GM11168 (cell line): ENCODE measurements at regions not wholly inside any gene's neighbourhood (a gene's known extent, or its start where the extent isn't known, plus 50 kb on each side); places are given as distances from the start of the nearest gene placed in this dataset.

Experiments used
- in situ Hi-C: fragments of 300-500 bp; cut with MboI; formaldehyde crosslinking; loops from one replicate; pipeline ENCODE4 v1.12.0; 2022; ENCODE audit warnings: low sequenced_read_pairs; ENCODE audit not compliant: unreplicated experiment

GRCh38 chr1:88210103-88210787 lies 473.8 kb upstream of the PKN2 start:
- in situ Hi-C loops: no loop called here

- in situ Hi-C loops: no loop called here
These were observed 467.6 kb upstream of the PKN2 start for GRCh38 chr1:88216441-88216840.

DNA sequence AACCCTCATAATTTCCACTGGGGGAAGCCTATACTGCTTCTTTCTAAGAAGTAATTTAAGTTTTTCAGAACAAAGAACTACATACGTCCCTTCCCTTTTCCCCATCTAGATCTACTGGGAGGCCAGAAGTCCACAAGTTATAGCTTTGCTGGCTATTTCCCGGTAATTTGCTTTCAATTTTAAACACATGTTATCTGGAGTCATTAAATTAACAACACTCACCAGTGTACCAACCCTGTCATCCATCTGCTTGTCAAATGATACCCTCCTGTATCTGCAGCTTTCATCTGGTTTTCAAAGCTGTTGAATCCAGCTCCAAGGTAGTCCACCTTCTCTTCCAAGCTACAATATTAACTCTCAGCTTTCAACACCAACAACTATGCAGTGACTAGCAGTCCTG lies 466.7 kb upstream of the PKN2 start:
- in situ Hi-C loops: no loop called here

DNA sequence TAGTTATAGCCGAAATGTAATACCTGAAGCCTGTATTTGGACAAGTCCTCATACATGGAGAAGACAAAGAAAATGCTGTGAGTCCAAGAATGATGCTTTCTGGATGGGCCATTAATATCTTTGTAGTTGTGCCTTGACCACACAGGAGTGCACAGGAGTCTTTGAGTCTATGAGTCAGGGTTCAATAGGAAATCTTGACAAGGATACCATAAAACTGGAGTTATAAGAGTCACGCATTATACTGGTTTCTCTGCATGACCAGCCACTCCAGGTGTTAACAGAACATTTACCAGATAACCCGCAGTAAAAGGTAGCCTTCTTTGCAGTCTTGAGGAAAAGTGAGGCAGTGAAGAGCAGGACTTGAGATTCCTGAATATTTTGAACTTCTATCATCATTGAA lies 464.6 kb upstream of the PKN2 start:
- in situ Hi-C loops: no loop called here

- in situ Hi-C loops: no loop called here
These were observed 462.7 kb upstream of the PKN2 start for GRCh38 chr1:88221411-88221810.

GRCh38 chr1:88224906-88225305 lies 459.2 kb upstream of the PKN2 start:
- in situ Hi-C loops: no loop called here

DNA sequence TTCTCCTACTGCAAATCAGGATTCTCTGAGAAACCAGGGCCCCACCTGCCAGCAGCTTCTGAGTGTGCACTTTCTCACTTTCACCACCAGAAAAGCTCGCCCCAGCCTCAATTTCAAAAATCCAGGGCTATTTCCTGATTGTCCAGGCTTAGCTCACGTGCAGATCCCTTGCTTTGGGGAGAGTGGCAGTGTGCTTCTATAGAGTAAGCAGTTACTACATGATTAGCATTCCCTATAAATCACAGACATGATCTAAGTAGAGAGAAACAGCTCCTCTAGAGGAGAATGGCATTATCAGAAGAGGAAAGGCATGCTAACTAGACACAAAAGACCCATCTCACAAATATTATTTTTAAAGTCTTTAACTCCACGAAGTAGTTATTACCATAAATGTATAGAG lies 456.0 kb upstream of the PKN2 start:
- in situ Hi-C loops: no loop called here

DNA sequence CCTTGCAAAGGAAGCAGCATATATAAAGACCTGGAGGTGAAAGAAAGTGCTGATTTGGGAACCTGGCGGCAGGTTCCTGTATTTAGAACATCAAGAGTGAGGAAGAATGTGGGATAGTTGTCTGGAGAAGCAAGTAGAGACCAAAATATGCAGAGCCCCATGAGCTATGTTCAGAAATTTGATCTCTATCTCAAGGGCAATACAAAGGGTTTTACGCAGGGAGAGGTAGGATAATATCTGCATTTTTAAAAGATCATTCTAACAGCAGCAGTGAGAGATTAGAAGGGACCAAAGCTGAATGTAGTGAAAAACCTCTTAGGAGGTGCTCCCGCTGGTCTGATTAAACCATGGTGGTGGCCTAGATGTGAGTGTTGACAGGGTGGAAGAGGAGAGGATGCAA lies 453.9 kb upstream of the PKN2 start:
- in situ Hi-C loops: no loop called here

DNA sequence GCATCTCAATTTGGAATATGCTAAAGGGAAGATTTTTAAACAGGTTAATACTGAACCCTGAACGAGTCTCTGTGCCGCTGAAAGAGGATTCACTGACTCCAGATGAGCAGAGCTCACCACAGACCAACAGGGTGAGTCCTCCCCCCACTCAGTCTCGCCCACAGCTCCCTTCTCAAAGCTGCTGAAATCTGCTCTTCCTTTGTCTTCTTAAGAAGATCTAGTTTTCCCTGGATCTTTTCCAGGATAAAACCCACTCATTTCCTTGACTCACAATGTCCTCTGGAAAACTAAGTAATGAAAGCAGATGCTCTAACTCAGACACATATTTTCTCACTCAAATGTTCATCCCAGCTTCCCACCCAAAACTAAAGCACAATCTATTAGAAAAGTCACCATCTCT lies 447.0 kb upstream of the PKN2 start:
- in situ Hi-C loops: no loop called here

GRCh38 chr1:88239205-88239604 lies 444.9 kb upstream of the PKN2 start:
- in situ Hi-C loops: no loop called here

GRCh38 chr1:88247666-88248065 lies 436.4 kb upstream of the PKN2 start:
- in situ Hi-C loops: loop anchor here (10.0 kb wide), 1 partner anchor 317 kb away; no protein-coding TSS in a partner anchor

DNA sequence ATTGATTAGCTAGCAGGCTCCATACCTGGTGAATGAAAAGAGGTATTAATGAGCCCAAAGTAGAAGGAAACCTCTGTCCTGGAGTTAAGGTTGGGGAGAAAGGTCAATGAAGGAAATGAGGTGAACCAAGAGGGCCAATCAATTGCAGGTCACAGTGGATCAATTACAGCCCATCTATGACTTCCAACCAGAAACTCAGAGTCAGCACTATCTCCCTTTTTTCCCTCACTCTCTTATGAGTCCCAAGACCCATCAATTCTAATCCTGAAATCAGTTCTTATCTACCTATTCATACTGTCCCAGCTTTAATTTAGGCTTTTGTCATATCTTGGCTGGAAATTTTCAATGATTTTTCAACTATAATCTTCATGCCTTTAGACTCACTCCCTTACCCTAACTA lies 433.2 kb upstream of the PKN2 start:
- in situ Hi-C loops: no loop called here

GRCh38 chr1:88252745-88253144 lies 431.3 kb upstream of the PKN2 start:
- in situ Hi-C loops: no loop called here

GRCh38 chr1:88265606-88266005 lies 418.5 kb upstream of the PKN2 start:
- in situ Hi-C loops: no loop called here

GRCh38 chr1:88266051-88266450 lies 418.0 kb upstream of the PKN2 start:
- in situ Hi-C loops: no loop called here

DNA sequence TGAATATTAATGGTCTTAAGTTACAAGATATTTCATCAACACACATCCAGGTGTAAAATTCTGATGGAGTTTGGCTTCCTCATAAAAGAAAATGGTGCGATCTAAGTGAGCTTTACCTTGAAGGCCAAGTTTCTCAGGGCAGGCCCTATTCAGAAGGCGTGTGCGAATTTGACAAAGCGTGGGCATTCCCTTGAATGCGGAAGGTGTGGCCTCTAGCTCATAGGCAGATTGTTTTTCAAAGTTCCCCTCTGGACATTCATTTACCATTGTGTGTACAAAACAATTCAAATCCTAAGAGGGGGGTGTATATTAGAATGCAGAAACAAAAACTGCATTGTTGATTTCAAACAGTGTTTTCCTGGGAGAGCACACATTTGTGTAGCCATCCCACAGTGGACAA lies 411.9 kb upstream of the PKN2 start:
- in situ Hi-C loops: no loop called here

GRCh38 chr1:88274431-88274830 lies 409.6 kb upstream of the PKN2 start:
- in situ Hi-C loops: no loop called here

DNA sequence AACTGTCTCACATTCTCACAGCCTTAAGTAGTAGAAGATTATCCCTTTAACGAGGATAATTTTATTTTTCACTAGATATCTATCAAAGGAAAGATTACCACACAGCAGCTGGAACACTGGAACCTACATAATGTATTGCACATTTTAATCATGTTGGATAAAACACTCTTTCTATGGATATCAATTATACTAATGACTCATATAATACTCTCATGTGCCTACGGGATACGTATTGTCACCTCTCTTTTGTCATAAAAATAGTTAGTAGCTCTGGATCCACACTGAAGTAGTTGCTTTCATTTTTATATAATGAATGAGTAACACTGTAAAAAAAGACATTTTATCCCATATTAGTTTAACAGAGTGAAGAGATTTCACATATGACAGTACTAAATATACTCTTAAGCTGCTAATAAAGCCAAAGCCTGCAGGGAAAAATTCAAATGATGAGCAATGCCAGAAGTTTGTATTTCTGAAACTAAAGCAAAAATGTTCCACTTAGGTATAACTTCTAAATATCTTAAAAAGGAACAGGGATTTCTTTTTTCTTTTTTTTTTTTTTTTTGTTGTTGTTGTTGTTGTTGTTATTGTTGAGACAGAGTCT lies 408.7 kb upstream of the PKN2 start:
- in situ Hi-C loops: no loop called here

DNA sequence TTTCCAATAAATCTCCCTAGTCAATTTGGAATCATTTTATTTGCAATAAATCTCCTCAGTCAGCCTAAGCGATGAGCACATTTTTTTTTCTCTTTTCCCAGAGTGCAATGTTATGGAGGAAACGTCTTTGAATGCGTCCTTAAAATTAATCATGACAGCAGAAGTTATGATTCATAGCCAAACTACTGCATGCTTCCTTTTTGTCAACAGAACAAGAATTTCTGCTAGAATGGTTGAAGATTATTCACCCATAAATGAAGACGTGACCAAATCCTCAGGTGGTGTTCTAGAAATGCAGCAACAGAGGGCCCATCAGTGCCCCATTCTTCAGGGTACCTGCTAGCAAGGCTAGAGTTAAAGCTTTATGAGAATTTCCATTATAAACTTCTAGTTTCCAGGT lies 407.9 kb upstream of the PKN2 start:
- in situ Hi-C loops: no loop called here

- in situ Hi-C loops: no loop called here
These were observed 400.0 kb upstream of the PKN2 start for GRCh38 chr1:88284066-88284465.

DNA sequence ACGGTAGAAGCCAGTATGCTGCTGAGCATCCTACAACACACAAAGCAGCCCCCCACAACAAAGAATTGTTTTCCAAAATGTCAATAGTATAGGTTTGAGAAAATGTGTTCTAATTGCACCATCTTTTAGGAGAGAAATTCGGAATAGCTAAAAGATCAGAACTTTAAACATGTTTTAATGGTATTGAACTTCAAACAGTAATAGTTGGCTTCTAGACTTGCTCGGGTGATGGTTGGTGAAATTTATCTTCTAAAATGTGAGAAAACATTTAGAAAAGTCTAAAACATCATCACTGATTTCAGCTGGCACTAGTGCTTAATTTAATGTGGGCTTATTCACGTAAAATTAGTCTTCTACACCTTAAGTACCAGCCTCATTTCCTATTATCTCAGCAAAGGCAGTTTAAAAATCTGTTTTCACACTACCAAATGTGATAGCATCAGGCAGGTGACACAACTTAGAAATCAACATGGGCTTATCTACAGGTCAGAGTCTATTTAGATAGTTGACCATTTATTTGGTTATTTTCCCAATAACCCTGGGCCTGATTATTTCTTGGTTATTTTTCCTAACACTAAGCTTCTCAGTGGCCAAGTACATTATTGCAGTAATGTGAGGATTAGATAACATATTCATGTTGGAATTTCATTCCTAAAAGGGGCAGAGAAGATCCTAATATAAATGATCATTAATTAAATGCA lies 399.3 kb upstream of the PKN2 start:
- in situ Hi-C loops: no loop called here

- in situ Hi-C loops: no loop called here
These were observed 397.4 kb upstream of the PKN2 start for GRCh38 chr1:88286716-88287115.
